ENCODE measurements at regions not wholly inside any gene's neighbourhood (a gene's known extent, or its start where the extent isn't known, plus 50 kb on each side); places are given as distances from the start of the nearest gene placed in this dataset.

GRCh38 chr1:224061436-224061835 lies 52.5 kb upstream of the FBXO28 start:
- TF ChIP-seq, protein P1, sequence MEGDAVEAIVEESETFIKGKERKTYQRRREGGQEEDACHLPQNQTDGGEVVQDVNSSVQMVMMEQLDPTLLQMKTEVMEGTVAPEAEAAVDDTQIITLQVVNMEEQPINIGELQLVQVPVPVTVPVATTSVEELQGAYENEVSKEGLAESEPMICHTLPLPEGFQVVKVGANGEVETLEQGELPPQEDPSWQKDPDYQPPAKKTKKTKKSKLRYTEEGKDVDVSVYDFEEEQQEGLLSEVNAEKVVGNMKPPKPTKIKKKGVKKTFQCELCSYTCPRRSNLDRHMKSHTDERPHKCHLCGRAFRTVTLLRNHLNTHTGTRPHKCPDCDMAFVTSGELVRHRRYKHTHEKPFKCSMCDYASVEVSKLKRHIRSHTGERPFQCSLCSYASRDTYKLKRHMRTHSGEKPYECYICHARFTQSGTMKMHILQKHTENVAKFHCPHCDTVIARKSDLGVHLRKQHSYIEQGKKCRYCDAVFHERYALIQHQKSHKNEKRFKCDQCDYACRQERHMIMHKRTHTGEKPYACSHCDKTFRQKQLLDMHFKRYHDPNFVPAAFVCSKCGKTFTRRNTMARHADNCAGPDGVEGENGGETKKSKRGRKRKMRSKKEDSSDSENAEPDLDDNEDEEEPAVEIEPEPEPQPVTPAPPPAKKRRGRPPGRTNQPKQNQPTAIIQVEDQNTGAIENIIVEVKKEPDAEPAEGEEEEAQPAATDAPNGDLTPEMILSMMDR (conservative IDR thresholded peaks at IDR 0.05; ENCODE audit: low read depth, low read length) = no peak
- TF ChIP-seq EZH2 (IDR thresholded peaks at IDR 0.05; ENCODE audit: borderline replicate concordance, low read depth, low read length, poor library complexity, severe bottlenecking) = no peak
